ENCODE measurements at regions not wholly inside any gene's neighbourhood (a gene's known extent, or its start where the extent isn't known, plus 50 kb on each side); places are given as distances from the start of the nearest gene placed in this dataset.

DNA sequence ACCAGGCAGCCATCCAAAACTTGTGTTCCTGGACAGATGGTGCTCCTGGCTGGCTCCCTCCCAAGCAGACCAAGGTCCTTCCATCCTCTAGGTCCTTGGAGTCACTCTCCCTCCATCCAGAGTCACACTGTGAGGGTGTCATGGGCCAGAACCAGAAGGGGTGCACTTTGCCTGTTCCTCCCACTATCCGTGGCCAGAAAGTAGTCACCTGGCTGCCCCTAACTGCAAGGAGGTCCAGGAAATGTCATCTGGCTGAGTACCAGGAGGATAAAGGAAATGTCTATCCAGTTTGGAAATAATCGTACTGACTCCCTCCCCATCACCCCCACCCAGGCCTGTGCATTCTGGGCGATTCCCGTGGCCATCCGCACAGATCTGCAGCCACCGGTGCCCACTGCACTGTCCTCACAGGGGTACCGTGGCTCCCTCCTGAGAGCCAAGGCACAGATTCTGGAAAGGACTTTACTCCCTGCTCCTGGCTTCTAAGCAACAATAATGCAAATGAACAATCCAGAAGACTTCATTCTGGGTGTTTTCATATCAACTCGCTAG, 253.2 kb downstream of the NPHP4 start:
- H3K27ac ChIP-seq (ENCODE audit: low read length) = no peak overlapping the region
- H3K36me3 ChIP-seq (ENCODE audit: low read depth, low read length) = no peaks in the 10 kb centered on the region
- ChIA-PET CTCF (no interaction called here), POLR2A (ENCODE audit: unreplicated experiment) (no interaction called here)
- H3K4me2 ChIP-seq (ENCODE audit: low read length) = no peak overlapping the region
- no peaks in the 10 kb centered on the region for H4K20me1 ChIP-seq (ENCODE audit: low read length)
- no TSS peak for BruUV-seq (replicated peaks)
- no peaks in the 10 kb centered on the region for H3K4me1 ChIP-seq (ENCODE audit: insufficient read depth, low read length)
- no peaks in the 10 kb centered on the region for H3K79me2 ChIP-seq (ENCODE audit: low read length)
- no peaks in the 10 kb centered on the region for H3K9me2 ChIP-seq (replicated peaks; ENCODE audit: low read length)
- H2AFZ ChIP-seq (ENCODE audit: low read length) = no peak overlapping the region
- TF ChIP-seq EZH2 (IDR thresholded peaks at IDR 0.05; ENCODE audit: low read length, unreplicated experiment) (no peak), EZH2phosphoT487 (IDR thresholded peaks at IDR 0.05; ENCODE audit: borderline replicate concordance, low read length) (no peak)
- TF ChIP-seq, protein P1, sequence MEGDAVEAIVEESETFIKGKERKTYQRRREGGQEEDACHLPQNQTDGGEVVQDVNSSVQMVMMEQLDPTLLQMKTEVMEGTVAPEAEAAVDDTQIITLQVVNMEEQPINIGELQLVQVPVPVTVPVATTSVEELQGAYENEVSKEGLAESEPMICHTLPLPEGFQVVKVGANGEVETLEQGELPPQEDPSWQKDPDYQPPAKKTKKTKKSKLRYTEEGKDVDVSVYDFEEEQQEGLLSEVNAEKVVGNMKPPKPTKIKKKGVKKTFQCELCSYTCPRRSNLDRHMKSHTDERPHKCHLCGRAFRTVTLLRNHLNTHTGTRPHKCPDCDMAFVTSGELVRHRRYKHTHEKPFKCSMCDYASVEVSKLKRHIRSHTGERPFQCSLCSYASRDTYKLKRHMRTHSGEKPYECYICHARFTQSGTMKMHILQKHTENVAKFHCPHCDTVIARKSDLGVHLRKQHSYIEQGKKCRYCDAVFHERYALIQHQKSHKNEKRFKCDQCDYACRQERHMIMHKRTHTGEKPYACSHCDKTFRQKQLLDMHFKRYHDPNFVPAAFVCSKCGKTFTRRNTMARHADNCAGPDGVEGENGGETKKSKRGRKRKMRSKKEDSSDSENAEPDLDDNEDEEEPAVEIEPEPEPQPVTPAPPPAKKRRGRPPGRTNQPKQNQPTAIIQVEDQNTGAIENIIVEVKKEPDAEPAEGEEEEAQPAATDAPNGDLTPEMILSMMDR (conservative IDR thresholded peaks at IDR 0.05; ENCODE audit: low read depth, low read length) = no peak
- H3F3A ChIP-seq (ENCODE audit: low read length, unreplicated experiment) = no peaks in the 10 kb centered on the region
- H3K9me3 ChIP-seq (ENCODE audit: low read length) = no peaks in the 10 kb centered on the region
- intact Hi-C loops (cut with micrococcal nuclease) = no loop called here
- no peak for DNase-seq
- peaks cover 80% of the 10 kb centered on the region for H3K27me3 ChIP-seq (ENCODE audit: low read length)
- no peak overlapping the region for H3K9ac ChIP-seq (ENCODE audit: low read length)
- H3K4me3 ChIP-seq (ENCODE audit: low read length) = no peak overlapping the region
- no peak for ATAC-seq

DNA sequence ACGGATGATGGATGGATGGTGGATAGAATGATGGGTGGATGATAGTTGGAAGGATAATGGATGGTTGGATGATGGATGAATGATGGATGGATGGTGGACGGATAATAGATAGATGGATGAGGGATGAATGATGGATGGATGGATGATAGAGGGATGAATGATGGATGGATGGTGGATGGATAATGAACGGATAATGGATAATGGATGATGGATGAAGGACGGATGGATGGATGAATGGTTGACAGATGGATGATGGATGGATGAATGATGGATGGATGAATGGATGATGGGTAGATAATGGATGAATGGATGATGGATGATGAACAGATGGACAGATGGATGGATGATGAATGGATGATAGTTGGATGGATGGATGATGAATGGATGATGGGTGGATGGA, 255.1 kb downstream of the NPHP4 start:
- H3K4me3 ChIP-seq (ENCODE audit: low read length) = no peak overlapping the region
- H3K27me3 ChIP-seq (ENCODE audit: low read length) = peaks cover 69% of the 10 kb centered on the region
- H3K9ac ChIP-seq (ENCODE audit: low read length) = no peak overlapping the region
- no peaks in the 10 kb centered on the region for H3K36me3 ChIP-seq (ENCODE audit: low read depth, low read length)
- TF ChIP-seq EZH2 (IDR thresholded peaks at IDR 0.05; ENCODE audit: low read length, unreplicated experiment) = no peak
- no peak for TF ChIP-seq EZH2phosphoT487 (IDR thresholded peaks at IDR 0.05; ENCODE audit: borderline replicate concordance, low read length)
- TF ChIP-seq, protein P1 (conservative IDR thresholded peaks at IDR 0.05; ENCODE audit: low read depth, low read length) = no peak
- no peak for ATAC-seq
- H3F3A ChIP-seq (ENCODE audit: low read length, unreplicated experiment) = no peaks in the 10 kb centered on the region
- H3K9me2 ChIP-seq (replicated peaks; ENCODE audit: low read length) = no peaks in the 10 kb centered on the region
- ChIA-PET POLR2A (ENCODE audit: unreplicated experiment) (no interaction called here), CTCF (no interaction called here)
- BruUV-seq (replicated peaks) = no TSS peak
- H3K9me3 ChIP-seq (ENCODE audit: low read length) = no peaks in the 10 kb centered on the region
- no peak overlapping the region for H3K27ac ChIP-seq (ENCODE audit: low read length)
- DNase-seq = no peak
- no peak overlapping the region for H3K4me2 ChIP-seq (ENCODE audit: low read length)
- H3K79me2 ChIP-seq (ENCODE audit: low read length) = no peaks in the 10 kb centered on the region
- intact Hi-C loops (cut with micrococcal nuclease) = no loop called here
- H2AFZ ChIP-seq (ENCODE audit: low read length) = no peak overlapping the region
- H3K4me1 ChIP-seq (ENCODE audit: insufficient read depth, low read length) = no peaks in the 10 kb centered on the region
- H4K20me1 ChIP-seq (ENCODE audit: low read length) = no peaks in the 10 kb centered on the region

DNA sequence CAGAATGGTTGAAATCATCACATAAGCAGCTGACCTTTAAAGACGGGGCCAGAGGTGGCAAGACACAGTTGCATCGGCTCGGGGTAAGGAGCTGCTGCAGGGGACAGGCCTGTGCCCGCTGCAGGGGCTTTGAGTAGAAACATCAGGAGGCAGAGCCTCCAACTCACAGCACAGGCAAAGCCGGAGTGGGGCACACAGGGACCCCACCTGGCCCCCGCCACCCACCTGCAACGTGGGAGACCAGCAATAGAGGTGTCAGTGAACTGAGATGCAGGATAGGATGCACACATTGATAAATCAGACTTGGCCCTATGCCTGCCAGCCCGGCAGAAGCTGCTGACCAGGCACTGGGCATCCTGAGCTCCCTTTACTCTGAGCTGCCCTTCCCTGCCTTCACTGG, 257.2 kb downstream of the NPHP4 start:
- ChIA-PET POLR2A (ENCODE audit: unreplicated experiment) (no interaction called here), CTCF (no interaction called here)
- Histone ChIP-seq H3K79me2 (ENCODE audit: low read length) (no peaks in the 10 kb centered on the region), H3K9ac (ENCODE audit: low read length) (no peak overlapping the region), H3K4me3 (ENCODE audit: low read length) (no peak overlapping the region), H3K9me2 (replicated peaks; ENCODE audit: low read length) (no peaks in the 10 kb centered on the region), H3K27me3 (ENCODE audit: low read length) (peaks cover 65% of the 10 kb centered on the region), H3K9me3 (ENCODE audit: low read length) (no peaks in the 10 kb centered on the region), H3F3A (ENCODE audit: low read length, unreplicated experiment) (no peaks in the 10 kb centered on the region), H4K20me1 (ENCODE audit: low read length) (no peaks in the 10 kb centered on the region), H2AFZ (ENCODE audit: low read length) (no peak overlapping the region), H3K4me1 (ENCODE audit: insufficient read depth, low read length) (no peaks in the 10 kb centered on the region), H3K4me2 (ENCODE audit: low read length) (no peak overlapping the region), H3K36me3 (ENCODE audit: low read depth, low read length) (no peaks in the 10 kb centered on the region), H3K27ac (ENCODE audit: low read length) (no peak overlapping the region)
- TF ChIP-seq EZH2 (IDR thresholded peaks at IDR 0.05; ENCODE audit: low read length, unreplicated experiment) (no peak), EZH2phosphoT487 (IDR thresholded peaks at IDR 0.05; ENCODE audit: borderline replicate concordance, low read length) (no peak)
- DNase-seq (no peak), ATAC-seq (no peak)
- intact Hi-C loops (cut with micrococcal nuclease) = no loop called here
- no TSS peak for BruUV-seq (replicated peaks)
